Loucy (cell line): ENCODE measurements at regions not wholly inside any gene's neighbourhood (a gene's known extent, or its start where the extent isn't known, plus 50 kb on each side); places are given as distances from the start of the nearest gene placed in this dataset.

Experiments
- H2AFZ ChIP-seq: fragments of 200-600 bp; sonication (generic); 2 replicates; pipeline ENCODE4 v1.6.0; 2016; ENCODE audit warnings: antibody characterized with exemption, mild to moderate bottlenecking, low read length, moderate library complexity
- H3F3A ChIP-seq: fragments of 200-600 bp; 2 replicates; pipeline ENCODE4 v1.6.0; 2016; ENCODE audit warnings: antibody characterized with exemption, low read depth, mild to moderate bottlenecking
- H3K27me3 ChIP-seq: fragments of 200-600 bp; sonication (generic); 2 replicates; pipeline ENCODE4 v1.6.1; 2014; ENCODE audit warnings: low read length, mild to moderate bottlenecking; ENCODE audit not compliant: insufficient read depth, poor library complexity, severe bottlenecking
- H3K36me3 ChIP-seq: fragments of 200-600 bp; sonication (generic); 2 replicates; pipeline ENCODE4 v1.6.1; 2016; ENCODE audit warnings: low read length; ENCODE audit not compliant: insufficient read depth
- H3K4me1 ChIP-seq: fragments of 200-600 bp; sonication (generic); 2 replicates; pipeline ENCODE4 v1.5.1; 2014; ENCODE audit warnings: low read length, mild to moderate bottlenecking; ENCODE audit not compliant: insufficient read depth, poor library complexity, severe bottlenecking
- H3K4me2 ChIP-seq: fragments of 200-600 bp; sonication (generic); 2 replicates; pipeline ENCODE4 v1.6.0; 2014; ENCODE audit warnings: antibody characterized with exemption, low read length, low read depth, mild to moderate bottlenecking; ENCODE audit not compliant: poor library complexity, severe bottlenecking
- H3K4me3 ChIP-seq: fragments of 200-600 bp; sonication (generic); 2 replicates; pipeline ENCODE4 v1.5.1; 2014; ENCODE audit warnings: low read length, mild to moderate bottlenecking, mixed read lengths; ENCODE audit not compliant: poor library complexity, severe bottlenecking
- H3K79me2 ChIP-seq: fragments of 200-600 bp; sonication (generic); 2 replicates; pipeline ENCODE4 v1.6.1; 2014; ENCODE audit warnings: low read length; ENCODE audit not compliant: insufficient read depth
- H3K9ac ChIP-seq: fragments of 200-600 bp; sonication (generic); 2 replicates; pipeline ENCODE4 v1.6.0; 2014; ENCODE audit warnings: mild to moderate bottlenecking, low read depth, low read length, moderate library complexity; ENCODE audit not compliant: poor library complexity, severe bottlenecking
- H3K9me2 ChIP-seq: fragments of 200-600 bp; sonication (generic); replicated peaks from 2 replicates; pipeline ENCODE4 v1.6.1; 2016; ENCODE audit warnings: low read depth, low read length, mixed read lengths
- H3K9me3 ChIP-seq: fragments of 200-600 bp; sonication (generic); 2 replicates; pipeline ENCODE4 v1.6.1; 2014; ENCODE audit warnings: mild to moderate bottlenecking, antibody characterized with exemption, low read length, low read depth; ENCODE audit not compliant: insufficient read depth
- H4K20me1 ChIP-seq: fragments of 200-600 bp; sonication (generic); 2 replicates; pipeline ENCODE4 v1.6.0; 2014; ENCODE audit warnings: antibody characterized with exemption, low read length, mild to moderate bottlenecking; ENCODE audit not compliant: insufficient read depth, poor library complexity, severe bottlenecking
- CTCF ChIP-seq: fragments of 200-600 bp; sonication (generic); conservative IDR thresholded peaks from 2 replicates; pipeline ENCODE4 v1.5.1; 2014; ENCODE audit warnings: mild to moderate bottlenecking, antibody characterized with exemption, low read length
- EZH2phosphoT487 ChIP-seq: fragments of 200-600 bp; IDR thresholded peaks from 2 replicates; pipeline ENCODE4 v1.6.1; 2018; ENCODE audit warnings: antibody characterized with exemption, mild to moderate bottlenecking, moderate library complexity, borderline replicate concordance

- Histone ChIP-seq H3K9me2 (no peaks in the 10 kb centered on the region), H3K4me1 (no peaks in the 10 kb centered on the region), H3K79me2 (no peaks in the 10 kb centered on the region), H4K20me1 (no peaks in the 10 kb centered on the region), H3F3A (no peaks in the 10 kb centered on the region), H3K9me3 (no peaks in the 10 kb centered on the region), H2AFZ (no peak overlapping the region), H3K4me3 (no peak overlapping the region), H3K9ac (no peak overlapping the region), H3K36me3 (no peaks in the 10 kb centered on the region), H3K27me3 (no peaks in the 10 kb centered on the region), H3K4me2 (no peak overlapping the region)
- TF ChIP-seq EZH2phosphoT487, result no peak
- TF ChIP-seq CTCF, result no peak
These were observed 142.9 kb upstream of the ZSWIM2 start for GRCh38 chr2:186991766-186992417.

GRCh38 chr2:186984966-186985365 is 136.0 kb upstream of the ZSWIM2 start:
- H3K4me3 ChIP-seq, result no peak overlapping the region
- no peak overlapping the region for H3K4me2 ChIP-seq
- no peak overlapping the region for H2AFZ ChIP-seq
- H3K27me3 ChIP-seq, result no peaks in the 10 kb centered on the region
- H3K79me2 ChIP-seq, result no peaks in the 10 kb centered on the region
- no peaks in the 10 kb centered on the region for H3K36me3 ChIP-seq
- no peak overlapping the region for H3K9ac ChIP-seq
- no peak for TF ChIP-seq EZH2phosphoT487
- no peaks in the 10 kb centered on the region for H3F3A ChIP-seq
- H3K9me2 ChIP-seq, result no peaks in the 10 kb centered on the region
- H3K4me1 ChIP-seq, result no peaks in the 10 kb centered on the region
- no peaks in the 10 kb centered on the region for H4K20me1 ChIP-seq
- H3K9me3 ChIP-seq, result no peaks in the 10 kb centered on the region

- Histone ChIP-seq H3K9me3 (no peaks in the 10 kb centered on the region), H3K36me3 (no peaks in the 10 kb centered on the region), H3K4me1 (no peaks in the 10 kb centered on the region), H3K4me3 (no peak overlapping the region), H3F3A (no peaks in the 10 kb centered on the region), H3K9me2 (no peaks in the 10 kb centered on the region), H3K27me3 (no peaks in the 10 kb centered on the region), H3K4me2 (no peak overlapping the region), H2AFZ (no peak overlapping the region), H3K79me2 (no peaks in the 10 kb centered on the region), H3K9ac (no peak overlapping the region), H4K20me1 (no peaks in the 10 kb centered on the region)
- TF ChIP-seq CTCF, result no peak
- TF ChIP-seq EZH2phosphoT487, result no peak
These were observed 135.5 kb upstream of the ZSWIM2 start for GRCh38 chr2:186984481-186984880.
